OCI-LY7 (cell line): ENCODE measurements at regions not wholly inside any gene's neighbourhood (a gene's known extent, or its start where the extent isn't known, plus 50 kb on each side); places are given as distances from the start of the nearest gene placed in this dataset.

Source experiments
- EZH2phosphoT487 ChIP-seq: fragments of 200-600 bp; sonication (generic); IDR thresholded peaks from 2 replicates; pipeline ENCODE4 v1.6.1; 2018; ENCODE audit warnings: low read depth, borderline replicate concordance, mild to moderate bottlenecking, mixed run types, antibody characterized with exemption, low read length, moderate library complexity, mixed read lengths
- TF ChIP-seq, protein P1 (sequence below): fragments of 200-600 bp; sonication (generic); conservative IDR thresholded peaks from 2 replicates; pipeline ENCODE4 v1.5.1; 2014; ENCODE audit warnings: mild to moderate bottlenecking, antibody characterized with exemption, low read length, moderate library complexity, mixed read lengths

DNA sequence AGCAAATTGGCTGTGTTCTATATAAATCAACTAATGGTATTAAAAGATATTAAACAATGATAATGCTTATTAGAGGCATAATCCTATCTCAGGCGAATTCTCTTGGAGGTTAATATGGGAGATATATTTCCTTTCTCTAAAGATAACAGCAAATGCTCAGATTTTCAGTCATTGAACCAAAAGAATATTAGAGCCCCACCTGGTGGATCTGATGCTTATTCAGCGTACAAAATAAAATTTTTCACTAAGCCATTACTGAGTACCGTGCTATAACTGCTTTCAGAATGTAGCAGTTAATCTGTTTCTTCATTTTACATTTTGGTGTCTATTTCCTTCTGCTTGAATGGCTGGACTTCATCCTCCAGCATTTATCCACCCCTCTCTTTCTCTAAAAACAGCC, 143.3 kb upstream of the IPO5 start:
- TF ChIP-seq, protein P1, sequence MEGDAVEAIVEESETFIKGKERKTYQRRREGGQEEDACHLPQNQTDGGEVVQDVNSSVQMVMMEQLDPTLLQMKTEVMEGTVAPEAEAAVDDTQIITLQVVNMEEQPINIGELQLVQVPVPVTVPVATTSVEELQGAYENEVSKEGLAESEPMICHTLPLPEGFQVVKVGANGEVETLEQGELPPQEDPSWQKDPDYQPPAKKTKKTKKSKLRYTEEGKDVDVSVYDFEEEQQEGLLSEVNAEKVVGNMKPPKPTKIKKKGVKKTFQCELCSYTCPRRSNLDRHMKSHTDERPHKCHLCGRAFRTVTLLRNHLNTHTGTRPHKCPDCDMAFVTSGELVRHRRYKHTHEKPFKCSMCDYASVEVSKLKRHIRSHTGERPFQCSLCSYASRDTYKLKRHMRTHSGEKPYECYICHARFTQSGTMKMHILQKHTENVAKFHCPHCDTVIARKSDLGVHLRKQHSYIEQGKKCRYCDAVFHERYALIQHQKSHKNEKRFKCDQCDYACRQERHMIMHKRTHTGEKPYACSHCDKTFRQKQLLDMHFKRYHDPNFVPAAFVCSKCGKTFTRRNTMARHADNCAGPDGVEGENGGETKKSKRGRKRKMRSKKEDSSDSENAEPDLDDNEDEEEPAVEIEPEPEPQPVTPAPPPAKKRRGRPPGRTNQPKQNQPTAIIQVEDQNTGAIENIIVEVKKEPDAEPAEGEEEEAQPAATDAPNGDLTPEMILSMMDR = peak; percentile 61
- no peak for TF ChIP-seq EZH2phosphoT487
